Endodermal cell (in vitro differentiated cells): ENCODE measurements at regions not wholly inside any gene's neighbourhood (a gene's known extent, or its start where the extent isn't known, plus 50 kb on each side); places are given as distances from the start of the nearest gene placed in this dataset.

Source experiments
- DNase-seq: peaks from one replicate; pipeline ENCODE4 v3.0.0-alpha.2; 2017
- H3K27ac ChIP-seq: 2 replicates; pipeline ENCODE4 v1.5.1; 2013; ENCODE audit warnings: mild to moderate bottlenecking, low read depth, low read length, moderate library complexity
- H3K27me3 ChIP-seq: 2 replicates; pipeline ENCODE4 v1.6.1; 2013; ENCODE audit warnings: mild to moderate bottlenecking, low read length, moderate library complexity; ENCODE audit not compliant: insufficient read depth, control insufficient read depth, poor library complexity, severe bottlenecking
- H3K36me3 ChIP-seq: 2 replicates; pipeline ENCODE4 v1.7.0; 2013; ENCODE audit warnings: mild to moderate bottlenecking, low read length, moderate library complexity; ENCODE audit not compliant: control insufficient read depth, insufficient read depth
- H3K4me1 ChIP-seq: one replicate; pipeline ENCODE4 v1.7.0; 2013; ENCODE audit warnings: low read length; ENCODE audit not compliant: control insufficient read depth, insufficient read depth
- H3K4me3 ChIP-seq: 2 replicates; pipeline ENCODE4 v1.5.1; 2013; ENCODE audit warnings: mild to moderate bottlenecking, low read length, moderate library complexity
- H3K9ac ChIP-seq: 2 replicates; pipeline ENCODE4 v1.6.1; 2013; ENCODE audit warnings: mild to moderate bottlenecking, low read length, moderate library complexity; ENCODE audit not compliant: poor library complexity, severe bottlenecking; ENCODE audit errors: extremely low read depth
- H3K9me3 ChIP-seq: 2 replicates; pipeline ENCODE4 v1.6.1; 2013; ENCODE audit warnings: mild to moderate bottlenecking, low read length, moderate library complexity; ENCODE audit not compliant: control insufficient read depth
- H3K27ac Mint-ChIP-seq: 2 replicates; pipeline ENCODE4 v1.8.0; 2020; ENCODE audit warnings: mixed read lengths
- H3K27me3 Mint-ChIP-seq: 2 replicates; pipeline ENCODE4 v1.8.0; 2021; ENCODE audit warnings: mild to moderate bottlenecking, mixed read lengths; ENCODE audit not compliant: insufficient read depth
- H3K36me3 Mint-ChIP-seq: 2 replicates; pipeline ENCODE4 v1.8.0; 2020; ENCODE audit warnings: low read depth, mixed read lengths
- H3K4me1 Mint-ChIP-seq: 2 replicates; pipeline ENCODE4 v1.8.0; 2020; ENCODE audit warnings: mixed read lengths
- H3K4me3 Mint-ChIP-seq: 2 replicates; pipeline ENCODE4 v1.8.0; 2020; ENCODE audit warnings: mild to moderate bottlenecking, moderate library complexity, mixed read lengths
- H3K9me3 Mint-ChIP-seq: 2 replicates; pipeline ENCODE4 v1.8.0; 2020; ENCODE audit warnings: mild to moderate bottlenecking, mixed read lengths
- CTCF ChIP-seq: fragments of 200-600 bp; sonication (generic); conservative IDR thresholded peaks from 2 replicates; pipeline ENCODE4 v1.5.0; 2021; ENCODE audit warnings: antibody characterized with exemption, mild to moderate bottlenecking
- WGBS, 2 experiments: methylation state at CpG; one replicate each; pipeline versions ENCODE4 v1.1.5 to v1.1.7; 2013; ENCODE audit warnings: missing lambda C conversion rate in 2 of 2, mixed read lengths in 1 of 2; ENCODE audit not compliant: insufficient coverage in 1 of 2, insufficient read length in 1 of 2; 5-methylcytosine and 5-hydroxymethylcytosine counted together

- TF ChIP-seq CTCF = no peak
- no peak overlapping the region for H3K9ac ChIP-seq
- no peak overlapping the region for H3K27ac ChIP-seq
- no peaks in the 10 kb centered on the region for H3K4me1 ChIP-seq
- no peak overlapping the region for H3K4me3 ChIP-seq
- peak; percentile 33 for DNase-seq
- Mint-ChIP-seq H3K4me1 (no peaks in the 10 kb centered on the region), H3K36me3 (no peaks in the 10 kb centered on the region), H3K27ac (no peak overlapping the region), H3K9me3 (peaks cover 16% of the 10 kb centered on the region), H3K27me3 (no peaks in the 10 kb centered on the region), H3K4me3 (no peak overlapping the region)
- no peaks in the 10 kb centered on the region for H3K36me3 ChIP-seq
- peaks cover 11% of the 10 kb centered on the region for H3K9me3 ChIP-seq
- WGBS, 2 experiments = 93 to 95% methylated on average over 9 to 13 of the region's 13 CpGs
- no peaks in the 10 kb centered on the region for H3K27me3 ChIP-seq
These were observed 55.5 kb upstream of the SLCO2A1 start for GRCh38 chr3:134085034-134085775.

- TF ChIP-seq CTCF = no peak
These were observed 54.7 kb upstream of the SLCO2A1 start for GRCh38 chr3:134084242-134084950.

GRCh38 chr3:134083626-134084241 is 54.0 kb upstream of the SLCO2A1 start:
- no peaks in the 10 kb centered on the region for H3K4me1 ChIP-seq
- Mint-ChIP-seq H3K9me3 (peaks cover 16% of the 10 kb centered on the region), H3K36me3 (no peaks in the 10 kb centered on the region), H3K4me1 (no peaks in the 10 kb centered on the region), H3K27me3 (no peaks in the 10 kb centered on the region), H3K27ac (no peak overlapping the region), H3K4me3 (no peak overlapping the region)
- no peak overlapping the region for H3K27ac ChIP-seq
- H3K9me3 ChIP-seq = peaks cover 18% of the 10 kb centered on the region
- peak; percentile 13 for DNase-seq
- no peaks in the 10 kb centered on the region for H3K27me3 ChIP-seq
- 94 to 95% methylated on average over 3 of the region's 3 CpGs for WGBS, 2 experiments
- H3K36me3 ChIP-seq = no peaks in the 10 kb centered on the region
- no peak overlapping the region for H3K4me3 ChIP-seq
- no peak for TF ChIP-seq CTCF
- H3K9ac ChIP-seq = no peak overlapping the region

More at GRCh38 chr3:134084242-134084950, 54.7 kb upstream of the SLCO2A1 start:
- Histone ChIP-seq H3K9me3 (peaks cover 18% of the 10 kb centered on the region), H3K4me3 (no peak overlapping the region), H3K4me1 (no peaks in the 10 kb centered on the region), H3K27me3 (no peaks in the 10 kb centered on the region), H3K9ac (no peak overlapping the region), H3K27ac (no peak overlapping the region), H3K36me3 (no peaks in the 10 kb centered on the region)
- no peaks in the 10 kb centered on the region for H3K36me3 Mint-ChIP-seq
- 67 to 80% methylated on average over 2 of the region's 2 CpGs for WGBS, 2 experiments
- peaks cover 17% of the 10 kb centered on the region for H3K9me3 Mint-ChIP-seq
- no peak overlapping the region for H3K4me3 Mint-ChIP-seq
- no peak overlapping the region for H3K27ac Mint-ChIP-seq
- DNase-seq = peak; percentile 13
- no peaks in the 10 kb centered on the region for H3K4me1 Mint-ChIP-seq
- no peaks in the 10 kb centered on the region for H3K27me3 Mint-ChIP-seq
